ENCODE measurements at regions not wholly inside any gene's neighbourhood (a gene's known extent, or its start where the extent isn't known, plus 50 kb on each side); places are given as distances from the start of the nearest gene placed in this dataset.

DNA sequence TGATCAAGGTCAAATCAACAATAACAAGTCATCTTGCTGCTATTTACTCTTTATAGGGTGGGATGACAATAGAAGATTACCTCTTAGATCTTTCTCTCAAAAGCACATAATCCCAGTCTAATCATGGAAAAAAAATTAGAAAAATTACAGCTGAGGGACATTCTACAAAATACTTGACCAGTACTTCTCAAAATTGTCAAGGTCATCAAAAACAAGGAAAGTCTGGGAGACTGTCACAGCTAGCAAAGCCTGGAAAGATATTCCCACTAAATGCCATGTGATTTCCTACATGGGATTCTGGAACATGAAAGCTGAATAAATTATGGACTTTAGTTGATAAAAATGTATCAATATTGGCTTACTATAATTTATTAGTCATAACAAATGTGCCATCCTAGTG, 276.2 kb downstream of the RNF144A start:
- intact Hi-C loops (cut with DNase I): no loop called here
- no peak for DNase-seq
- Histone ChIP-seq H3K27me3 (no peaks in the 10 kb centered on the region), H3K36me3 (no peaks in the 10 kb centered on the region), H3K27ac (no peak overlapping the region), H3K4me1 (no peaks in the 10 kb centered on the region), H3K9me3 (no peaks in the 10 kb centered on the region), H3K4me3 (no peak overlapping the region)
- TF ChIP-seq EP300 (IDR thresholded peaks at IDR 0.05) (no peak), CTCF (IDR thresholded peaks at IDR 0.05) (no peak), POLR2A (IDR thresholded peaks at IDR 0.05) (no peak), POLR2AphosphoS5 (IDR thresholded peaks at IDR 0.05) (no peak)

GRCh38 chr2:7194950-7195349, 277.7 kb downstream of the RNF144A start:
- WGBS, 2 donors: 91 to 93% methylated on average over 2 of the region's 2 CpGs
- no peak overlapping the region for H3K4me3 ChIP-seq
- intact Hi-C loops (cut with DNase I): no loop called here
- no peak overlapping the region for H3K27ac ChIP-seq
- H3K9me3 ChIP-seq: no peaks in the 10 kb centered on the region
- H3K4me1 ChIP-seq: no peaks in the 10 kb centered on the region
- TF ChIP-seq POLR2AphosphoS5 (IDR thresholded peaks at IDR 0.05): no peak
- TF ChIP-seq POLR2A (IDR thresholded peaks at IDR 0.05): no peak
- TF ChIP-seq EP300 (IDR thresholded peaks at IDR 0.05): no peak
- TF ChIP-seq CTCF (IDR thresholded peaks at IDR 0.05): no peak
- no peak for DNase-seq
- no peaks in the 10 kb centered on the region for H3K27me3 ChIP-seq
- no peaks in the 10 kb centered on the region for H3K36me3 ChIP-seq

DNA sequence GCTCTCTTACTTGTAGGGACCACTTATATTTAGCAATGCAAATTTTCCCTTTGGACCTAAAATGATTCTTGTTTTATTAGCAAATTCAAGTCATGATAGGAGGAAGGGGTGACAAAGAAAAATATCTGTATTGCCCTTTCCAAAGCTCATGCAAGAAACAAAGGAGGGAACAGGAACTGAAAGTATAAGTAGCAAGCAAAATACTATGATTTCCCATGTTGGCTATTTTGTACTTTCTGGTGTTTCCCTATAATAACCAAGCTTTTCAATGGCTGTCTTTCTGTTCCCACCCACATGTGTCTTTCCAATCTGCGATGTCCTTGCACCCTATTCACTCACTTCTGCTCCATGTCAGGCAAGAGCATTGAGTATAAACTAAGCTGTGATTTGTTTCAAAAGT, 279.7 kb downstream of the RNF144A start:
- no peak for DNase-seq
- Histone ChIP-seq H3K36me3 (no peaks in the 10 kb centered on the region), H3K27ac (no peak overlapping the region), H3K4me1 (no peaks in the 10 kb centered on the region), H3K27me3 (no peaks in the 10 kb centered on the region), H3K9me3 (no peaks in the 10 kb centered on the region), H3K4me3 (no peak overlapping the region)
- intact Hi-C loops (cut with DNase I): no loop called here
- 87 to 91% methylated on average over 1 of the region's 1 CpG for WGBS, 2 donors
- no peak for TF ChIP-seq POLR2AphosphoS5 (IDR thresholded peaks at IDR 0.05)
- TF ChIP-seq EP300 (IDR thresholded peaks at IDR 0.05): no peak
- no peak for TF ChIP-seq CTCF (IDR thresholded peaks at IDR 0.05)
- TF ChIP-seq POLR2A (IDR thresholded peaks at IDR 0.05): no peak

DNA sequence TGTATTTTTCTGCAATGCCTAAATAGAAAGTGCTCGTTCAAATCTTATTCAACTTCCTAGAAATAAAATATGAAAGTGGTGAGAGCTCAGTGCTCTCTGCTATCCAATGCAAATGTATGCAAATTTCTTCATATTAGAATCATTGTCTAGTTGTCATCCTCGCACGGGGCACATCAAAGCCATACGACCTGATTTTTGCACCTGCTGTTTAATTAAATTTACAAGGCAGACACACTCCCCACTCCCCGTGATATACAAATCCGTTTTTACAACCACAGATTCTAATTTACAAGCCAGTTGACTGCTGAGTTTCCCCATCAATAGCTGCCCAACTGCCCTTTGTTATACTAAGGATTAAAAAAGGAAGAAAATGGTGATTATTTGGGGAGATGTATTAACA, 284.6 kb downstream of the RNF144A start:
- intact Hi-C loops (cut with DNase I): no loop called here

More for the DNA sequence above, 284.6 kb downstream of the RNF144A start:
- no peak for TF ChIP-seq CTCF (IDR thresholded peaks at IDR 0.05)
- no peak for TF ChIP-seq POLR2AphosphoS5 (IDR thresholded peaks at IDR 0.05)
- no peak for TF ChIP-seq EP300 (IDR thresholded peaks at IDR 0.05)
- no peak for TF ChIP-seq POLR2A (IDR thresholded peaks at IDR 0.05)
- no peak overlapping the region for H3K4me3 ChIP-seq
- H3K36me3 ChIP-seq: no peaks in the 10 kb centered on the region
- H3K27me3 ChIP-seq: no peaks in the 10 kb centered on the region
- DNase-seq: no peak
- H3K9me3 ChIP-seq: no peaks in the 10 kb centered on the region
- no peak overlapping the region for H3K27ac ChIP-seq
- H3K4me1 ChIP-seq: peaks cover 0 to 7% (median 0%) of the 10 kb centered on the region in 4 donors
- 23 to 63% methylated on average over 6 of the region's 6 CpGs for WGBS, 2 donors
